SK-N-SH treated with all-trans-retinoic acid at 6 μM for 48 hours (cell line): ENCODE measurements at regions not wholly inside any gene's neighbourhood (a gene's known extent, or its start where the extent isn't known, plus 50 kb on each side); places are given as distances from the start of the nearest gene placed in this dataset.
A peak's percentile ranks its signal among the peaks of the same experiment; 100 is the strongest.

Experiments used
- ATAC-seq: fragments of 200-7000 bp; cut with Tn5 transposase; 3 replicates; pipeline ENCODE4 v1.9.1; 2020; ENCODE audit warnings: mild to moderate bottlenecking, moderate library complexity
- ARNTL ChIP-seq: fragments of 450-650 bp; formaldehyde crosslinking; IDR thresholded peaks from 2 replicates; pipeline ENCODE4 v1.5.0; 2020; ENCODE audit warnings: low read depth, mild to moderate bottlenecking, moderate library complexity, borderline replicate concordance
- BACH2 ChIP-seq: fragments of 250-450 bp; sonication (Bioruptor Pico); IDR thresholded peaks from 2 replicates; pipeline ENCODE4 v1.9.0; 2021; ENCODE audit warnings: mild to moderate bottlenecking, borderline replicate concordance
- CREB5 ChIP-seq: fragments of 250-450 bp; sonication (Bioruptor Pico); IDR thresholded peaks from 2 replicates; pipeline ENCODE4 v1.5.1; 2020; ENCODE audit warnings: low read depth, mild to moderate bottlenecking, moderate library complexity
- CSDC2 ChIP-seq: fragments of 250-450 bp; sonication (Bioruptor Pico); IDR thresholded peaks from 2 replicates; pipeline ENCODE4 v1.5.0; 2020; ENCODE audit warnings: mild to moderate bottlenecking, moderate library complexity
- CSRNP3 ChIP-seq: fragments of 250-450 bp; sonication (Bioruptor Pico); IDR thresholded peaks from 2 replicates; pipeline ENCODE4 v1.5.1; 2021; ENCODE audit warnings: mild to moderate bottlenecking, moderate library complexity
- GLIS3 ChIP-seq: fragments of 250-450 bp; sonication (Bioruptor Pico); IDR thresholded peaks from 2 replicates; pipeline ENCODE4 v1.5.0; 2020; ENCODE audit warnings: mild to moderate bottlenecking, moderate library complexity
- OSR1 ChIP-seq: fragments of 250-450 bp; sonication (Bioruptor Pico); IDR thresholded peaks from 2 replicates; pipeline ENCODE4 v1.8.0; 2022; ENCODE audit warnings: moderate library complexity, mild to moderate bottlenecking, inconsistent platforms
- PATZ1 ChIP-seq: fragments of 250-450 bp; sonication (Bioruptor Pico); IDR thresholded peaks from 2 replicates; pipeline ENCODE4 v1.8.0; 2020; ENCODE audit warnings: mild to moderate bottlenecking, moderate library complexity, borderline replicate concordance
- POU6F1 ChIP-seq: fragments of 250-450 bp; sonication (Bioruptor Pico); IDR thresholded peaks from 2 replicates; pipeline ENCODE4 v1.8.0; 2021; ENCODE audit warnings: low read depth, mild to moderate bottlenecking, moderate library complexity, borderline replicate concordance
- PPARA ChIP-seq: fragments of 250-450 bp; sonication (Bioruptor Pico); IDR thresholded peaks from 2 replicates; pipeline ENCODE4 v1.5.0; 2020; ENCODE audit warnings: mild to moderate bottlenecking, borderline replicate concordance
- RARB ChIP-seq: fragments of 250-450 bp; sonication (Bioruptor Pico); IDR thresholded peaks from 2 replicates; pipeline ENCODE4 v1.8.0; 2021; ENCODE audit warnings: mild to moderate bottlenecking, moderate library complexity
- TCF4 ChIP-seq: fragments of 250-450 bp; sonication (Bioruptor Pico); IDR thresholded peaks from 2 replicates; pipeline ENCODE4 v1.8.0; 2021; ENCODE audit warnings: mild to moderate bottlenecking, moderate library complexity, borderline replicate concordance
- TOX ChIP-seq: fragments of 250-450 bp; sonication (Bioruptor Pico); IDR thresholded peaks from 2 replicates; pipeline ENCODE4 v1.8.0; 2021; ENCODE audit warnings: mild to moderate bottlenecking, moderate library complexity, borderline replicate concordance
- TSHZ2 ChIP-seq: fragments of 250-450 bp; sonication (Bioruptor Pico); IDR thresholded peaks from 2 replicates; pipeline ENCODE4 v1.5.0; 2020; ENCODE audit warnings: mild to moderate bottlenecking, moderate library complexity
- ZC3H10 ChIP-seq: fragments of 250-450 bp; sonication (Bioruptor Pico); IDR thresholded peaks from 2 replicates; pipeline ENCODE4 v1.5.1; 2021; ENCODE audit warnings: mild to moderate bottlenecking, moderate library complexity
- ZFP3 ChIP-seq: fragments of 250-450 bp; sonication (Bioruptor Pico); IDR thresholded peaks from 2 replicates; pipeline ENCODE4 v1.5.0; 2020; ENCODE audit warnings: mild to moderate bottlenecking, moderate library complexity
- ZNF565 ChIP-seq: fragments of 450-650 bp; formaldehyde crosslinking; conservative IDR thresholded peaks from 2 replicates; pipeline ENCODE4 v1.5.0; 2020; ENCODE audit warnings: low read depth, mild to moderate bottlenecking, moderate library complexity
- ZNF70 ChIP-seq: fragments of 450-650 bp; formaldehyde crosslinking; IDR thresholded peaks from 2 replicates; pipeline ENCODE4 v1.5.0; 2020; ENCODE audit warnings: mild to moderate bottlenecking, moderate library complexity
- ZNF8 ChIP-seq: fragments of 450-650 bp; formaldehyde crosslinking; IDR thresholded peaks from 2 replicates; pipeline ENCODE4 v1.5.0; 2020; ENCODE audit warnings: mild to moderate bottlenecking, moderate library complexity

- TF ChIP-seq TSHZ2 (CRISPR knock-in tag), result no peak
Observed at GRCh38 chr2:24411488-24412151, 51.3 kb upstream of the ITSN2 start (continued).

GRCh38 chr2:24410976-24411375, 50.6 kb upstream of the ITSN2 start:
- ATAC-seq, result no peak
- TF ChIP-seq RARB (no peak), CSDC2 (CRISPR knock-in tag) (no peak), ZC3H10 (CRISPR knock-in tag) (no peak), ZFP3 (CRISPR knock-in tag) (no peak), ZNF8 (CRISPR knock-in tag) (no peak), PPARA (CRISPR knock-in tag) (no peak), OSR1 (CRISPR knock-in tag) (no peak), TOX (CRISPR knock-in tag) (no peak), BACH2 (CRISPR knock-in tag) (no peak), GLIS3 (CRISPR knock-in tag) (no peak), ZNF70 (no peak), ARNTL (CRISPR knock-in tag) (no peak), POU6F1 (no peak)

GRCh38 chr2:24409700-24410556, 49.6 kb upstream of the ITSN2 start:
- peak; percentile 96 for ATAC-seq
- TF ChIP-seq TOX (CRISPR knock-in tag), result no peak
- no peak for TF ChIP-seq TCF4 (CRISPR knock-in tag)
- TF ChIP-seq ZNF565 (CRISPR knock-in tag), result no peak
- TF ChIP-seq CSRNP3, result no peak
- no peak for TF ChIP-seq TSHZ2 (CRISPR knock-in tag)
- no peak for TF ChIP-seq BACH2 (CRISPR knock-in tag)
- no peak for TF ChIP-seq CREB5 (CRISPR knock-in tag)
- peak; percentile 83 for TF ChIP-seq ZNF70
- TF ChIP-seq PATZ1 (CRISPR knock-in tag), result no peak
